ENCODE measurements at regions not wholly inside any gene's neighbourhood (a gene's known extent, or its start where the extent isn't known, plus 50 kb on each side); places are given as distances from the start of the nearest gene placed in this dataset.

DNA sequence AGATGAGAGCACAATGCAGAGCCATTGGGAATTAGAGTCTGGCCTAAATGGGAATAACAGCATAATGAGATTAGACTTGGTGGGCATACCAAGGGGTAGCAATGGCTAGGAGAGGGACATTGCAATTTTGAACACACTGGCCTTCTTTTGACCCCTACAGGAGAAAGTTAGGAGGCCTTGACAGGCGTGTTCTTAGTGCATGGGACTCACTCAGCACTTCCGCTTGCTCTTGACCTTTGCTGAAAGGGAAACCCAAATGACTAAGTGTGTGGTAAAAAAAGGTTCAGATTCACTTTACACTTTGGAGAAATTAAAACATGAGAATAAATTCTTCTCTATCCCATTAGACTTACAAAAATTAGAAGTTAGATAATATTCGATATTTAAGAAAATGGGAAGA is 317.4 kb downstream of the DIPK2A start:
- DNase-seq (ENCODE audit: low spot score) = no peak
- TF ChIP-seq CTCF (IDR thresholded peaks at IDR 0.05; ENCODE audit: extremely low read depth, missing control alignments) = no peak

DNA sequence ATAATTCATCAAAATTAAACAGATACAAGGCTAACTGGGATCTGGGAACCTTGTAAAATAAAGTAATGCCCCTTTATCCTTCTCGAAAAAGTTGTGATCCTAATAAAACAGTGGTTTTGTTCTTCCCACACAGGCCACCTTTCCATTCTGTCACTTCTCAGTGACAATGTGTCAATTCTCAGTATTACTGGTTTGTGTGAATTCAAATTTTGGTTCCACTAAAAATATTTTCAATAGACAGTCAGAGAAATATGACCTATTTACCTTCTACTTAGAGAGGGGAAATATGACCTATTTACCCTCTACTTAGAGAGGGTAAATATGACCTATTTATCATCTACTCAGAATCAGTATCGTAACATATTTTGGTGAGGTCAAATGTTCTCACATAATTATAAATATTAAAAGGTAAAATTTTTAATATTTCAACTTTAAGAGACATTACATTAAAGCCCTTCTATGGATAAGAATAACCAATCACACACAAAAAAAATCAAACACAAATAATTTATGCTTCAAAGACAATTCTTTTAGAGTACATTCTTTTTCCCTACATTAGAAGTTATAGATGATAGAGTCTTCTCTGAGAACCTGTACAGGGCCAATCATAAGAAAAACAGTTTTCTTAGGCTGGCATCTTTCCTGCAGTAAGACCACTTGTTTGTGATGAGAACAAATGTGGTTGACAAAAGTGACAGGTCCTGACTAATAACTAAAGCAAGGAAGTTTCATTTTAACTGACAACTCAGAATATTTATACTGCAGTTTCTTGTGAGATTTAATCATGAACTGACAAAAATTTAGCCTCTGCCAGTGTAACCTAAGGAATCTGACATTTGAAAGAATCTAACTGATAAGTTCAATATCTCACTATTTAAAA is 323.3 kb downstream of the DIPK2A start:
- TF ChIP-seq CTCF (IDR thresholded peaks at IDR 0.05; ENCODE audit: extremely low read depth, missing control alignments) = no peak
- DNase-seq (ENCODE audit: low spot score) = peak; percentile 30

DNA sequence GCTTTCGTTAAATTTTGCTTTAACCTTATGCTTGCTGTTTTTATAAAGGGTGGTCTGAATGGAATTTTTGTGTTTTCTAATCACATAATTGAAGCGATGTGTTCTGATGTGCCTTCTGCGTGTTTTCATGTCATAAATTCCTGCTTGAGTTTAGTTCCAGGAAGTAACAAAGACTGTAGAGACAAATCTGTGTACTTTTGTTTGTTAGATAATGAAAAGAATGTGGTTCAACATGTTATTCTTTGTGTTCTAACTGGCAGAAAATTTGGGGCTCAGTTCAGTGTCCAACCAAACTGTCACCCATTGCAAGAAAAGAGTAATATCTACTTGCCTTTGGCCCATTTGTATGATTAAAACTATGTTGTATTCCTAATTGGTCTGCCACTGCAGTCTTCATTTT is 324.0 kb downstream of the DIPK2A start:
- no peak for DNase-seq (ENCODE audit: low spot score)
- no peak for TF ChIP-seq CTCF (IDR thresholded peaks at IDR 0.05; ENCODE audit: extremely low read depth, missing control alignments)

- TF ChIP-seq CTCF (IDR thresholded peaks at IDR 0.05; ENCODE audit: extremely low read depth, missing control alignments) = no peak
- no peak for DNase-seq (ENCODE audit: low spot score)
Observed at GRCh38 chr3:144296808-144297207, 325.2 kb downstream of the DIPK2A start.

GRCh38 chr3:144301863-144302262 is 330.2 kb downstream of the DIPK2A start:
- no peak for TF ChIP-seq CTCF (IDR thresholded peaks at IDR 0.05; ENCODE audit: extremely low read depth, missing control alignments)
- no peak for DNase-seq (ENCODE audit: low spot score)

DNA sequence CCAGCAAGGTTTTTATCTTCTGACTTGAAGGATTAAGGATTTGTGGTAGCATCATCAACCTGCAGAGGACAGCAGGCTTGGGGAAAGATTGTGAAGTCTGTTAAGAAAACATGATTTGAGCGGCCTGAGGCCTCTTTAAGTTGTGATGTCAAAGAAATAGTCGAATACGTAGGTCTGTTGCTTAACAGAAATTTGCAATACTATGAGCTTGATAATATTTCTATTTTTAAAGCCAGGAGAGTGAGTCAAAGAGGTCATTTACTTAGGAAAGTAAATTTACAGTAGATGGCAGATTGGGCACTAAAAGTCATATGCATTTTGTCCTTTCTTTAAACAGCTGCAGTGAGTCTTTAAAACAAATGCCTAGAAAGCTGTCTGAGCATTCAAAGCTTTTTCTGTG is 336.3 kb downstream of the DIPK2A start:
- no peak for DNase-seq (ENCODE audit: low spot score)
- TF ChIP-seq CTCF (IDR thresholded peaks at IDR 0.05; ENCODE audit: extremely low read depth, missing control alignments) = no peak

DNA sequence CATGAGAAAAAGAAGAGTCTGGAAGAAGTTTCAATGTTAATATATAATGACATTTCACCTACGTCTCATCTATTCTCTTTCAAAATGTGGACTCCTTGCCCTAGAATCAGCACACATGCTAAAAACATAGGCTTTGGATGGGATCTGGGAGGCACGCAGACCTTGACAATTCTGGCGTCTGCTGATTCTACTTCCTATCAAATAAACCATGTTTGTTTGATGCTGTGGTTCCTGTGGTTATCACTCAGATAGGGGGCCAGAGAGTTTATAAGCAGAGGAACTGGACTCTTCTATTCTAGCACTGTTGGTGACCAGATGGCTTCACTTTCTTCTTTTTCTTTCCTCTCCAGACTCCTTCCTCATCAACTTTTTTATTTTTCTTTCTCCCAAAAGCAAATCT is 336.8 kb downstream of the DIPK2A start:
- no peak for TF ChIP-seq CTCF (IDR thresholded peaks at IDR 0.05; ENCODE audit: extremely low read depth, missing control alignments)
- DNase-seq (ENCODE audit: low spot score) = no peak
